Mucosa of descending colon (tissue), 3 donors: ENCODE measurements at regions not wholly inside any gene's neighbourhood (a gene's known extent, or its start where the extent isn't known, plus 50 kb on each side); places are given as distances from the start of the nearest gene placed in this dataset.
A peak's percentile ranks its signal among the peaks of the same experiment; 100 is the strongest.

ENCODE experiments used
- ATAC-seq: fragments of 200-7000 bp; cut with Tn5 transposase; one replicate; pipeline ENCODE4 v1.9.1; 2020; ENCODE audit warnings: mild to moderate bottlenecking, moderate library complexity
- DNase-seq, 3 donors: peaks; one replicate each; pipeline ENCODE4 v3.0.0-alpha.2; 2020
- H3K36me3 ChIP-seq: fragments of 200-600 bp; one replicate; pipeline ENCODE4 v1.8.0; 2021; ENCODE audit warnings: low read depth, mild to moderate bottlenecking
- H3K4me1 ChIP-seq: fragments of 200-600 bp; one replicate; pipeline ENCODE4 v1.8.0; 2021; ENCODE audit warnings: low read depth, mild to moderate bottlenecking
- H3K4me3 ChIP-seq: fragments of 200-600 bp; one replicate; pipeline ENCODE4 v1.8.0; 2021; ENCODE audit warnings: mild to moderate bottlenecking
- H3K9me3 ChIP-seq: fragments of 200-600 bp; one replicate; pipeline ENCODE4 v1.8.0; 2021; ENCODE audit warnings: mild to moderate bottlenecking
- intact Hi-C, 2 donors: fragments of 100-400 bp; cut with DNase I in 1 of 2; cut with micrococcal nuclease in 1 of 2; formaldehyde crosslinking; loops; one replicate each; pipeline versions ENCODE4 v1.11.0 to v1.11.1; 2022; cut with DNase I, micrococcal nuclease
- TF ChIP-seq, protein P1 (sequence below): fragments of 200-600 bp; IDR thresholded peaks from one replicate; pipeline ENCODE4 v1.8.0; 2022; ENCODE audit warnings: antibody characterized with exemption, mild to moderate bottlenecking
- donor health status: DM: no; HTN: no; CAD: no; lungs with moderate emphysema.
- donor health status: DM: no; HTN: no; CAD: no.
- donor health status: DM: no; HTN: yes; CAD: no.

GRCh38 chr14:22007784-22008412 lies 334.3 kb upstream of the OR4E1 start:
- intact Hi-C loops, result no loop called here
- no peaks in the 10 kb centered on the region for H3K36me3 ChIP-seq
- no peak overlapping the region for H3K4me3 ChIP-seq
- H3K4me1 ChIP-seq, result no peaks in the 10 kb centered on the region
- DNase-seq (no peak), ATAC-seq (no peak)
- no peaks in the 10 kb centered on the region for H3K9me3 ChIP-seq
- TF ChIP-seq, protein P1, sequence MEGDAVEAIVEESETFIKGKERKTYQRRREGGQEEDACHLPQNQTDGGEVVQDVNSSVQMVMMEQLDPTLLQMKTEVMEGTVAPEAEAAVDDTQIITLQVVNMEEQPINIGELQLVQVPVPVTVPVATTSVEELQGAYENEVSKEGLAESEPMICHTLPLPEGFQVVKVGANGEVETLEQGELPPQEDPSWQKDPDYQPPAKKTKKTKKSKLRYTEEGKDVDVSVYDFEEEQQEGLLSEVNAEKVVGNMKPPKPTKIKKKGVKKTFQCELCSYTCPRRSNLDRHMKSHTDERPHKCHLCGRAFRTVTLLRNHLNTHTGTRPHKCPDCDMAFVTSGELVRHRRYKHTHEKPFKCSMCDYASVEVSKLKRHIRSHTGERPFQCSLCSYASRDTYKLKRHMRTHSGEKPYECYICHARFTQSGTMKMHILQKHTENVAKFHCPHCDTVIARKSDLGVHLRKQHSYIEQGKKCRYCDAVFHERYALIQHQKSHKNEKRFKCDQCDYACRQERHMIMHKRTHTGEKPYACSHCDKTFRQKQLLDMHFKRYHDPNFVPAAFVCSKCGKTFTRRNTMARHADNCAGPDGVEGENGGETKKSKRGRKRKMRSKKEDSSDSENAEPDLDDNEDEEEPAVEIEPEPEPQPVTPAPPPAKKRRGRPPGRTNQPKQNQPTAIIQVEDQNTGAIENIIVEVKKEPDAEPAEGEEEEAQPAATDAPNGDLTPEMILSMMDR, result no peak

- ATAC-seq (no peak), DNase-seq (no peak)
- H3K36me3 ChIP-seq, result no peaks in the 10 kb centered on the region
Observed at GRCh38 chr14:22007363-22007762, 333.7 kb upstream of the OR4E1 start.

DNA sequence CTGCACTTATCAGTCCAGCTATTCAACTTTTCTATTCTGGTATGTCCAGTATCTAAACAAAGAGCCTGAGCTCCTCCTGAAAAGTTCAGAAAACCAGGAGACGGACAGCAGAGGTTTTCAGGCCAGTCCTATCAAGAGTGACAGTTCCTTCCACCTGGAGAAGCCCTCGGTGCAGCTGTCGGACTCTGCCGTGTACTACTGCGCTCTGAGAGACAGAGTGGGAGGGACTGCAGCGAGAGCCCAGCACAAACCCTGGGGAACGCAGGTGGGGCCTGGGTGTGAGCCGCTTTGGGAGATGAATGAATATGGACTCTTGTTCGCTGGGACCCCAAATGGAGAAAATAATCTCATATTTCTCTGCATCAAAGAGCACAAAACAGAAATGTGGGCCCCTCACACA lies 329.8 kb upstream of the OR4E1 start:
- Histone ChIP-seq H3K4me1 (no peaks in the 10 kb centered on the region), H3K4me3 (no peak overlapping the region), H3K36me3 (no peaks in the 10 kb centered on the region), H3K9me3 (no peaks in the 10 kb centered on the region)
- TF ChIP-seq, protein P1, result no peak
- ATAC-seq (no peak), DNase-seq (no peak)
- intact Hi-C loops, result no loop called here

More at GRCh38 chr14:22007363-22007762, 333.7 kb upstream of the OR4E1 start:
- Histone ChIP-seq H3K4me1 (no peaks in the 10 kb centered on the region), H3K9me3 (no peaks in the 10 kb centered on the region), H3K4me3 (no peak overlapping the region)
- intact Hi-C loops, result no loop called here
- TF ChIP-seq, protein P1, result no peak

DNA sequence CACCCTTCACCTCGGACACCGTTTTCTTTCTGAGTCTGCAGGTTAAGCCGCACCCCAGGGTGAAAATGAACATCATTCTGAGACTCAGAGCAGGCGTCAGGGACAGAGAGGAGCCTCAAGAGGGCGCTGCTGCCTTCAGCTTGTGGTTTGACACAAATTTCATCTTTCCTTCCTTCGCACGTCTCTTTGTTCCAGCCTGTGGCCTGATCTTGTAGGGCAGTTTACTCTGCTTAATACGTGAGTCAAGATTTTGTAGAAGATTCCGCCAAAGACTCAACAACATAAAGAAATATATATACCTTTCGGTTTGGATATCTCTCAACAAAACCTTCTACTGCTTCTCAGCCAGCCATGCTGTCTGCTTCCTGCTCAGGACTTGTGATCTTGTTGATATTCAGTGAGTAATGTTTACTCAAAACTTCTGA lies 329.3 kb upstream of the OR4E1 start:
- peak; percentile 51 for ATAC-seq
- no peaks in the 10 kb centered on the region for H3K9me3 ChIP-seq
- DNase-seq, result peak in 2 of 3 donors; percentile 27 to 36

GRCh38 chr14:21999402-21999801 lies 325.8 kb upstream of the OR4E1 start:
- Histone ChIP-seq H3K4me1 (no peaks in the 10 kb centered on the region), H3K4me3 (no peak overlapping the region), H3K36me3 (no peaks in the 10 kb centered on the region), H3K9me3 (no peaks in the 10 kb centered on the region)
- TF ChIP-seq, protein P1, result no peak
- intact Hi-C loops, result no loop called here
- DNase-seq (no peak), ATAC-seq (no peak)

More for the DNA sequence above, 329.3 kb upstream of the OR4E1 start:
- intact Hi-C loops, result no loop called here
- TF ChIP-seq, protein P1, result no peak
- no peak overlapping the region for H3K4me3 ChIP-seq
- no peaks in the 10 kb centered on the region for H3K4me1 ChIP-seq
- H3K36me3 ChIP-seq, result no peaks in the 10 kb centered on the region
